ENCODE measurements at regions not wholly inside any gene's neighbourhood (a gene's known extent, or its start where the extent isn't known, plus 50 kb on each side); places are given as distances from the start of the nearest gene placed in this dataset.

- TF ChIP-seq, protein P1, sequence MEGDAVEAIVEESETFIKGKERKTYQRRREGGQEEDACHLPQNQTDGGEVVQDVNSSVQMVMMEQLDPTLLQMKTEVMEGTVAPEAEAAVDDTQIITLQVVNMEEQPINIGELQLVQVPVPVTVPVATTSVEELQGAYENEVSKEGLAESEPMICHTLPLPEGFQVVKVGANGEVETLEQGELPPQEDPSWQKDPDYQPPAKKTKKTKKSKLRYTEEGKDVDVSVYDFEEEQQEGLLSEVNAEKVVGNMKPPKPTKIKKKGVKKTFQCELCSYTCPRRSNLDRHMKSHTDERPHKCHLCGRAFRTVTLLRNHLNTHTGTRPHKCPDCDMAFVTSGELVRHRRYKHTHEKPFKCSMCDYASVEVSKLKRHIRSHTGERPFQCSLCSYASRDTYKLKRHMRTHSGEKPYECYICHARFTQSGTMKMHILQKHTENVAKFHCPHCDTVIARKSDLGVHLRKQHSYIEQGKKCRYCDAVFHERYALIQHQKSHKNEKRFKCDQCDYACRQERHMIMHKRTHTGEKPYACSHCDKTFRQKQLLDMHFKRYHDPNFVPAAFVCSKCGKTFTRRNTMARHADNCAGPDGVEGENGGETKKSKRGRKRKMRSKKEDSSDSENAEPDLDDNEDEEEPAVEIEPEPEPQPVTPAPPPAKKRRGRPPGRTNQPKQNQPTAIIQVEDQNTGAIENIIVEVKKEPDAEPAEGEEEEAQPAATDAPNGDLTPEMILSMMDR (IDR thresholded peaks at IDR 0.05; ENCODE audit: insufficient read depth, low read depth, low read length), result no peak
- TF ChIP-seq EZH2 (IDR thresholded peaks at IDR 0.05; ENCODE audit: insufficient read depth, low read length), result no peak
Measured at GRCh38 chr3:72041076-72041475, 256.1 kb upstream of the PROK2 start.

Data from astrocyte (in vitro differentiated cells and primary cell).